ENCODE measurements at regions not wholly inside any gene's neighbourhood (a gene's known extent, or its start where the extent isn't known, plus 50 kb on each side); places are given as distances from the start of the nearest gene placed in this dataset.

DNA sequence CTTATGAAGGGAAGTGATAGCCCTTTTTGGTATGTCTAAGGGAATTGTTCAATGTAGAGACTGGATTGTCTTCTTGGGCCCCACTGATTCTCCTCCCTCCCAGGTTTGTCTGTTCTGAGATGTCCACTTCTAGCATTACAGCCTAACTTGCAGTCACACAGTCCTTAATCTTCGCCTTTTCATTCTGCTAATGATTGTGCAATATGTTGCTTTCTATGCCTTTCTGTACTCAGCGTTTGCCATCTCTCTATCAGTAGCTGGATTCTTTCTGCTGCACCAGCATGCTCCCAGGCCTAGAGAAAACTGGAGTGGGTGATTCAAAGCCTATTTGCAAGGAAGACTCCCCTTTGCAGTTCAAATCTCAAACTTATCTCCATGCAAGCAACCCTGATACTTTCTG, 307.5 kb upstream of the DACH1 start:
- intact Hi-C loops (cut with DNase I) = no loop called here
- Histone ChIP-seq H3K27me3 (no peaks in the 10 kb centered on the region), H3K27ac (no peak overlapping the region), H3K36me3 (no peaks in the 10 kb centered on the region), H3K9me3 (no peaks in the 10 kb centered on the region), H3K4me1 (ENCODE audit: insufficient read depth) (no peaks in the 10 kb centered on the region), H3K4me3 (no peak overlapping the region)
- DNase-seq = no peak
- TF ChIP-seq POLR2A (IDR thresholded peaks at IDR 0.05) (no peak), EP300 (IDR thresholded peaks at IDR 0.05) (no peak)
- TF ChIP-seq, protein P1, sequence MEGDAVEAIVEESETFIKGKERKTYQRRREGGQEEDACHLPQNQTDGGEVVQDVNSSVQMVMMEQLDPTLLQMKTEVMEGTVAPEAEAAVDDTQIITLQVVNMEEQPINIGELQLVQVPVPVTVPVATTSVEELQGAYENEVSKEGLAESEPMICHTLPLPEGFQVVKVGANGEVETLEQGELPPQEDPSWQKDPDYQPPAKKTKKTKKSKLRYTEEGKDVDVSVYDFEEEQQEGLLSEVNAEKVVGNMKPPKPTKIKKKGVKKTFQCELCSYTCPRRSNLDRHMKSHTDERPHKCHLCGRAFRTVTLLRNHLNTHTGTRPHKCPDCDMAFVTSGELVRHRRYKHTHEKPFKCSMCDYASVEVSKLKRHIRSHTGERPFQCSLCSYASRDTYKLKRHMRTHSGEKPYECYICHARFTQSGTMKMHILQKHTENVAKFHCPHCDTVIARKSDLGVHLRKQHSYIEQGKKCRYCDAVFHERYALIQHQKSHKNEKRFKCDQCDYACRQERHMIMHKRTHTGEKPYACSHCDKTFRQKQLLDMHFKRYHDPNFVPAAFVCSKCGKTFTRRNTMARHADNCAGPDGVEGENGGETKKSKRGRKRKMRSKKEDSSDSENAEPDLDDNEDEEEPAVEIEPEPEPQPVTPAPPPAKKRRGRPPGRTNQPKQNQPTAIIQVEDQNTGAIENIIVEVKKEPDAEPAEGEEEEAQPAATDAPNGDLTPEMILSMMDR (IDR thresholded peaks at IDR 0.05) = no peak
- WGBS, 3 donors = 61 to 84% (median 71%) methylated on average over 2 of the region's 2 CpGs

DNA sequence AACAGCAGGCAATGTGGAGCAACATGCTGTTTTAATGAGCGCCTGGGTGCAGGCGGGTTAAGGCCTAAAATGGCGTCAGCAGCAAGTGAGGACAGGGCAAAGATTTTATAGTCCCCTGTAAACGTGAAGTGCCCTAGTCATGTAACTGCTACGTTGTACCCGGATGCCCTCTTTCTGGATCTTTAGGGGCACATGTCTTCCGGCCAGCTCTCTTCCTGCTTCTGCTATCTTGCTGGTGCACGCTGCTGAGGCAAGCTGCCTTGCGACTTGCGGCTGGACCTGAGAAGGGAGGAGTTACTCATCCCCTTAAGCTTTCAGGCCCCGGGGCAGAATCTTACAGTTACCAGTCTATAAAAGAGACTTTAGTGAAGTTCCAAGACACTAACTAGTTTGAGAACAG, 303.6 kb upstream of the DACH1 start:
- no peak overlapping the region for H3K4me3 ChIP-seq
- no peak for DNase-seq
- H3K27ac ChIP-seq = no peak overlapping the region
- 94 to 97% (median 96%) methylated on average over 11 of the region's 11 CpGs for WGBS, 3 donors
- H3K9me3 ChIP-seq = no peaks in the 10 kb centered on the region
- intact Hi-C loops (cut with DNase I) = no loop called here
- H3K36me3 ChIP-seq = no peaks in the 10 kb centered on the region
- TF ChIP-seq EP300 (IDR thresholded peaks at IDR 0.05) (no peak), POLR2A (IDR thresholded peaks at IDR 0.05) (no peak)
- TF ChIP-seq, protein P1 (IDR thresholded peaks at IDR 0.05) = no peak
- H3K27me3 ChIP-seq = no peaks in the 10 kb centered on the region
- no peaks in the 10 kb centered on the region for H3K4me1 ChIP-seq (ENCODE audit: insufficient read depth)

DNA sequence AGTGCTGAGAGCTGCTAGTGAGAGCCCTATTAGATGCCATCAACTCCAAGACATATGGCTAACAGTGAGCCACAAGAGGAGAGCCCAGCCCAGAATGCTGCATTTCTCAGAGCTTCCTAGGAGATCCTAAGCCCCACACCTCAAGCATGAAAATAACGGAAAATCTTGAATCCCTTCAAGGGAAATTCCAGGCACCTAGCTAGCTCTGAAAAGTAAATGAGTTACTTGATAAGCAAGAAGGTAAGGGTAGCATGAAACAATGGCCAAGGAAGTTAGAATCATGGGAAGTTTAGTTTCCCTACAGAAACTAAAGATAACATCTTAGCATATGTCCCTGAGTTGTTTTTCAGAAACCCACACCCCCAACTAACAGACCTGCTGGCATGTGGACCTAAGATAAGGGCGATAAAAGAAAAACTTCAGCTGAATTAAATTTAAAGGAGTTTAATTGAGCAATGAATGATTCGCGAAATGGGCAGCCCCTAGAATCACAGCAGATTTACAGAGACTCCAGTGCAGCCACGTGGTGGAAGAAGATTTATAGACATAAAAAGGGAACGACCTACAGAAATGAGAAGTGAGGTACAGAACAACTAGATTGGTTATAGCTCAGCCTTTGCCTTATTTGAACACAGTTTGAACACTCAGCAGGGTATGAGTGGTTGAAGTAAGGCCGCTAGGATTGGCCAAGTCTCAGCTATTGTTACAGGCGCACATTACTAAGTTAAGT, 301.3 kb upstream of the DACH1 start:
- no peak for DNase-seq
- WGBS, 3 donors = 81 to 89% (median 87%) methylated on average over 8 of the region's 8 CpGs
- H3K9me3 ChIP-seq = no peaks in the 10 kb centered on the region
- H3K36me3 ChIP-seq = no peaks in the 10 kb centered on the region
- no peaks in the 10 kb centered on the region for H3K4me1 ChIP-seq (ENCODE audit: insufficient read depth)
- no peaks in the 10 kb centered on the region for H3K27me3 ChIP-seq
- no peak overlapping the region for H3K4me3 ChIP-seq
- intact Hi-C loops (cut with DNase I) = no loop called here
- H3K27ac ChIP-seq = no peak overlapping the region
- TF ChIP-seq, protein P1 (IDR thresholded peaks at IDR 0.05) = no peak
- TF ChIP-seq POLR2A (IDR thresholded peaks at IDR 0.05) = no peak
- no peak for TF ChIP-seq EP300 (IDR thresholded peaks at IDR 0.05)

DNA sequence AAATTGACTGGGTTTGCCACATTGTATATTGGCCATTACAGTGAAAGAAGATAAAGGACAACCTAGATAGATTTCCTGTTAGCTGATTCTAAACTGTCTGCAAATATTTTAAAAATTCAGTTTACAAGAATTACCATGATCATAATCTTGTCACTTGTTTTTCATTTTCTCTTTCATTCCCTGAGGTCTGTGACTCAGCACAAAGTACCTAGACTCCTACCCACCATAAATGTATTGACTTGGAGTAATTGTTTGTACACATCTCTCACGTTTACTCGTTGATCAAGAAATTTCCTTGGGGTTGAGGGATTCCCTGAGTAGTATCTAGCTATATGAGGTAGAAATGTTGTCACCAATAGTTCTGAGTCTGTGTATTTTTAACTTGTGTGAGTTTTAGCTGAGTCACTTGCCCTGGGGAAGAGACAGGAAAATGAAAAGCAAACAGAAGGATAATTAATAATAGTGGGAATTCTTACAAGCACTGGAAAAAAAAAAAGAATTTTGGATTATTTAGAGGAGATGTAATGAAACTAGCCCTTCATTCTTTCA, 299.2 kb upstream of the DACH1 start:
- intact Hi-C loops (cut with DNase I) = no loop called here
- Histone ChIP-seq H3K4me3 (no peak overlapping the region), H3K27ac (no peak overlapping the region), H3K9me3 (no peaks in the 10 kb centered on the region), H3K36me3 (no peaks in the 10 kb centered on the region), H3K4me1 (ENCODE audit: insufficient read depth) (no peaks in the 10 kb centered on the region), H3K27me3 (no peaks in the 10 kb centered on the region)
- TF ChIP-seq, protein P1 (IDR thresholded peaks at IDR 0.05) = no peak
- no peak for TF ChIP-seq EP300 (IDR thresholded peaks at IDR 0.05)
- TF ChIP-seq POLR2A (IDR thresholded peaks at IDR 0.05) = no peak
- WGBS, 3 donors = 70 to 81% (median 73%) methylated on average over 2 of the region's 2 CpGs
- DNase-seq = no peak

All from ovary (tissue), 7 donors.